ENCODE measurements at regions not wholly inside any gene's neighbourhood (a gene's known extent, or its start where the extent isn't known, plus 50 kb on each side); places are given as distances from the start of the nearest gene placed in this dataset.

- no peaks in the 10 kb centered on the region for H3K36me3 ChIP-seq
- intact Hi-C loops (cut with DNase I; ENCODE audit: low total_unique reads) = no loop called here
- no peaks in the 10 kb centered on the region for H3K9me3 ChIP-seq
- H3K4me3 ChIP-seq = no peak overlapping the region
- H3K27me3 ChIP-seq = no peaks in the 10 kb centered on the region
- peak overlapping the region in 1 of 2 donors; percentile 25 for H3K27ac ChIP-seq
- no peaks in the 10 kb centered on the region for H3K4me1 ChIP-seq
- DNase-seq = no peak
- TF ChIP-seq POLR2A (IDR thresholded peaks at IDR 0.05) (no peak), CTCF (IDR thresholded peaks at IDR 0.05) (no peak)
Observed at GRCh38 chr9:87270848-87271234, 226.8 kb upstream of the DAPK1 start.

DNA sequence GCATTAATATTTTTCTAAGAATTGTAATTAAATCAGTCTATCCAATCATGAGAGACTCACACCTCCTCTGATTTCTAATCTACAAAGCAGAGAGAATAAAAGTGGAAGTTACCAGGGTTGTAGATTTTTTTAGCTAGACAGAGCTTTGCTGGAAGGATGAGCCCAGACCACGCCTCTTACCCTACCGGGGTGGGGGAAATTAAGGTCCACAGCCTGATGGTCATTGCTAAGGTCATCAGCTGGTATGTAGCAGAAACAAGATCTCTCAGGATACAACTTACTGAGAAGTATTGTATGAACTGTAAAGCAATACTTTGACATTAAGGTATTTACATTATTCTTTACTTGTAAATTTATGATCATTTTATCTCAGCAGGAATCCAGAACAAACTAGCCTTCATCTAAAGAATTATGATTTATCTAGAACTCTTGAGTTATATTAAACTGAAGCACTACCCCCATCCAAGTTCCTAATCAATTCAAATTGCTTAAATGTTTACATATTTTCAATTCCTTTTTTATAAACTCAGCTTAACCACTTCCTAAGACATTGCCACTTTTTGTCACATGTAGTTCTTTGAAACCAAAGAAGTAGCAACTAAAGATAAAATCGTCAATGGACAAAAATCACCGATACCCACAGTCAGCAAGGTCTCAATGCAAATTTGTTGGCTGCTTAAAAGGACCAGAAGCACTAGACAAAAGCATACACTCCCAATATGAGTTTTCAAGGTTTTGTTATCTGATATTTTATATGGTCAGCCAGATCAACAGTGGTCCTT is 225.8 kb upstream of the DAPK1 start:
- Histone ChIP-seq H3K4me3 (no peak overlapping the region), H3K9me3 (no peaks in the 10 kb centered on the region), H3K27ac (no peak overlapping the region), H3K36me3 (no peaks in the 10 kb centered on the region), H3K27me3 (no peaks in the 10 kb centered on the region), H3K4me1 (no peaks in the 10 kb centered on the region)
- TF ChIP-seq POLR2A (IDR thresholded peaks at IDR 0.05) (no peak), CTCF (IDR thresholded peaks at IDR 0.05) (no peak)
- intact Hi-C loops (cut with DNase I; ENCODE audit: low total_unique reads) = no loop called here
- DNase-seq = no peak

DNA sequence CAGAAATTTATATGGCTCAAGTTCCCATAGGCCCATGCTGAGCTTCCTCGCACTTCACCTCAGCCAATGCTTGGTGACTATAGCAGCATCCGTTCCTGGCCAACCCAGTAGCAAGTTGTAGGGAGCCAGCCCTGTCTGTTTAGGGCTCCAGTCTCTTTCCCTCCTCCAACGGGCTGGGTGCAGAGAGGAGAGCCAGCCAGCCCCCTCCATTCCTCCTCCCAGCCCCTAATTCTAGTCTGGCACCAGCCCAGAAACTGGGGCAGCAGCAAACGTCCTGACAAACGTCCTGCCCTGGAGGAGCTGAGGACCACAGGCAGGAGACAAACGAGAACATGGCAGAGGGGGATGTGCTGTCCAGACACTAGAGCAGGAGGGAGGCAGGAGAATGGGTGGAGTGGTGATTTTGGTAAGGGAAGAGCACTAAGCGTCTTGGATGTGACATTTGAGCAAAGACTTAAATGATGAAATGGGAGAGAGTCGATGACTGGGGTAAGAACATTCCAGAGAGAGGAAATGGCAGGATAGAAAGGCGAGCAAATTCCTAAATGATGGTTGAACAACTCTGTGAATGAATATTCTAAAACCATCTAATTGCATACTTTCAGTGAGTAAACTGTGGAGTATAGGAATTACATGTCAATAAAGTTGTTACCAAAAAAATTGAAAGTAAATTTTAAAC is 222.5 kb upstream of the DAPK1 start:
- no peaks in the 10 kb centered on the region for H3K9me3 ChIP-seq
- no peaks in the 10 kb centered on the region for H3K4me1 ChIP-seq
- no peak for TF ChIP-seq CTCF (IDR thresholded peaks at IDR 0.05)
- no peak for TF ChIP-seq POLR2A (IDR thresholded peaks at IDR 0.05)
- no peaks in the 10 kb centered on the region for H3K27me3 ChIP-seq
- no peaks in the 10 kb centered on the region for H3K36me3 ChIP-seq
- H3K4me3 ChIP-seq = no peak overlapping the region
- no peak for DNase-seq
- no peak overlapping the region for H3K27ac ChIP-seq
- intact Hi-C loops (cut with DNase I; ENCODE audit: low total_unique reads) = no loop called here

GRCh38 chr9:87276327-87276841 is 221.3 kb upstream of the DAPK1 start:
- no peak overlapping the region for H3K4me3 ChIP-seq
- intact Hi-C loops (cut with DNase I; ENCODE audit: low total_unique reads) = no loop called here
- H3K27ac ChIP-seq = peak overlapping the region in 1 of 2 donors; percentile 47
- H3K27me3 ChIP-seq = no peaks in the 10 kb centered on the region
- no peaks in the 10 kb centered on the region for H3K36me3 ChIP-seq
- no peaks in the 10 kb centered on the region for H3K9me3 ChIP-seq
- H3K4me1 ChIP-seq = no peaks in the 10 kb centered on the region
- TF ChIP-seq POLR2A (IDR thresholded peaks at IDR 0.05) (no peak), CTCF (IDR thresholded peaks at IDR 0.05) (no peak)
- DNase-seq = no peak

GRCh38 chr9:87276851-87277261 is 220.8 kb upstream of the DAPK1 start:
- H3K36me3 ChIP-seq = no peaks in the 10 kb centered on the region
- H3K27ac ChIP-seq = peak overlapping the region in 1 of 2 donors; percentile 47
- H3K4me1 ChIP-seq = no peaks in the 10 kb centered on the region
- no peaks in the 10 kb centered on the region for H3K9me3 ChIP-seq
- TF ChIP-seq POLR2A (IDR thresholded peaks at IDR 0.05) (no peak), CTCF (IDR thresholded peaks at IDR 0.05) (no peak)
- intact Hi-C loops (cut with DNase I; ENCODE audit: low total_unique reads) = no loop called here
- DNase-seq = no peak
- no peaks in the 10 kb centered on the region for H3K27me3 ChIP-seq
- H3K4me3 ChIP-seq = no peak overlapping the region
